ENCODE measurements at regions not wholly inside any gene's neighbourhood (a gene's known extent, or its start where the extent isn't known, plus 50 kb on each side); places are given as distances from the start of the nearest gene placed in this dataset.

DNA sequence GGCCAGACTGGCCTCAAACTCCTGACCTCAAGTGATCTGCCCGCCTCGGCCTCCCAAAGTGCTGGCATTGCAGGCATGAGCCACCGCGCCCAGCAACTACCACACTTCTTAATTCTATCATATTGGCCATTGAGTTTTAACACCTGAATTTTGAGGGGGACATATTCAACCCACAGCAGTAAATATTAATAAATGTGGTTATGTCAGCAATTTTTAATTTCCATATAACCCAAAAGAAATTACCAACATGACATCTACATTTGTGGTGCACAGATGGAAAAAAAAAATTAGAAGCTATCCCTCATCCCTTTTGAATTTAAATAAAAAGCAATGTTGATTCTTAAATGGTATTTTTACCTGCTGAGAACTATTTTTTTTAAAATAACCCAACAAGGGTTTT, 88.7 kb downstream of the SLITRK6 start:
- Histone ChIP-seq H3K9ac (ENCODE audit: low read depth, low read length) (no peak overlapping the region), H3K79me2 (ENCODE audit: insufficient read depth, low read length) (no peaks in the 10 kb centered on the region), H2AFZ (ENCODE audit: low read depth, low read length) (no peak overlapping the region), H3K4me1 (ENCODE audit: insufficient read depth, low read length) (no peaks in the 10 kb centered on the region), H3K4me2 (ENCODE audit: insufficient read depth, low read length) (no peak overlapping the region), H3K36me3 (ENCODE audit: insufficient read depth, low read length) (no peaks in the 10 kb centered on the region), H3K9me3 (ENCODE audit: insufficient read depth, low read length, severe bottlenecking) (no peaks in the 10 kb centered on the region), H4K20me1 (ENCODE audit: insufficient read depth, low read length) (no peaks in the 10 kb centered on the region), H3K27ac (ENCODE audit: low read length) (no peak overlapping the region), H3K4me3 (ENCODE audit: low read depth in 1 of 2, low read length in 2 of 2) (no peak overlapping the region), H3K27me3 (ENCODE audit: insufficient read depth, low read length, poor library complexity) (no peaks in the 10 kb centered on the region)
- DNase-seq (no peak), ATAC-seq (ENCODE audit: insufficient read depth, low read depth) (no peak)
- TF ChIP-seq EZH2 (IDR thresholded peaks at IDR 0.05; ENCODE audit: borderline replicate concordance, low read depth, low read length, severe bottlenecking): no peak
- TF ChIP-seq, protein P1, sequence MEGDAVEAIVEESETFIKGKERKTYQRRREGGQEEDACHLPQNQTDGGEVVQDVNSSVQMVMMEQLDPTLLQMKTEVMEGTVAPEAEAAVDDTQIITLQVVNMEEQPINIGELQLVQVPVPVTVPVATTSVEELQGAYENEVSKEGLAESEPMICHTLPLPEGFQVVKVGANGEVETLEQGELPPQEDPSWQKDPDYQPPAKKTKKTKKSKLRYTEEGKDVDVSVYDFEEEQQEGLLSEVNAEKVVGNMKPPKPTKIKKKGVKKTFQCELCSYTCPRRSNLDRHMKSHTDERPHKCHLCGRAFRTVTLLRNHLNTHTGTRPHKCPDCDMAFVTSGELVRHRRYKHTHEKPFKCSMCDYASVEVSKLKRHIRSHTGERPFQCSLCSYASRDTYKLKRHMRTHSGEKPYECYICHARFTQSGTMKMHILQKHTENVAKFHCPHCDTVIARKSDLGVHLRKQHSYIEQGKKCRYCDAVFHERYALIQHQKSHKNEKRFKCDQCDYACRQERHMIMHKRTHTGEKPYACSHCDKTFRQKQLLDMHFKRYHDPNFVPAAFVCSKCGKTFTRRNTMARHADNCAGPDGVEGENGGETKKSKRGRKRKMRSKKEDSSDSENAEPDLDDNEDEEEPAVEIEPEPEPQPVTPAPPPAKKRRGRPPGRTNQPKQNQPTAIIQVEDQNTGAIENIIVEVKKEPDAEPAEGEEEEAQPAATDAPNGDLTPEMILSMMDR (IDR thresholded peaks at IDR 0.05; ENCODE audit: borderline replicate concordance, extremely low read depth, low read length, poor library complexity, severe bottlenecking): no peak

DNA sequence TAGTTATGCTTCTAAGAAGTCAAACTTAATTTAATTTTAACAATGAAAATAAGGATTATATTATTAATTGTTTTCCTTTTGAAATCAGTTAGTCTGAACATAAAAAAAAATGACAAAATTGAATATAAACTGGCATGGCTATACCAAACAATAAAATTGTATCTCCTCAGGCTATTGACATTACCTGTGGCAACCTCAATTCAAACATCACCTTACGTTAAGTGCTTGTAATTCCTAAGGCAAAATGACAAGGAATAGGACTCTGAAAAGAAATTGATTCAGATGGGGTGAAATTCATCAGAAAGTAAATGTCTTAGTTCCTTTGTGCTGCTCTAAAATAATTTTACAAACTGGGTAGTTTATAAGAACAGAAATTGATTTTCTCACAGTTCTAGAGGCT, 89.5 kb downstream of the SLITRK6 start:
- H3K27ac ChIP-seq (ENCODE audit: low read length): no peak overlapping the region
- H3K4me1 ChIP-seq (ENCODE audit: insufficient read depth, low read length): no peaks in the 10 kb centered on the region
- H3K4me3 ChIP-seq (ENCODE audit: low read depth in 1 of 2, low read length in 2 of 2): no peak overlapping the region
- no peak overlapping the region for H2AFZ ChIP-seq (ENCODE audit: low read depth, low read length)
- no peaks in the 10 kb centered on the region for H4K20me1 ChIP-seq (ENCODE audit: insufficient read depth, low read length)
- no peak for TF ChIP-seq EZH2 (IDR thresholded peaks at IDR 0.05; ENCODE audit: borderline replicate concordance, low read depth, low read length, severe bottlenecking)
- TF ChIP-seq, protein P1 (IDR thresholded peaks at IDR 0.05; ENCODE audit: borderline replicate concordance, extremely low read depth, low read length, poor library complexity, severe bottlenecking): no peak
- no peaks in the 10 kb centered on the region for H3K9me3 ChIP-seq (ENCODE audit: insufficient read depth, low read length, severe bottlenecking)
- H3K27me3 ChIP-seq (ENCODE audit: insufficient read depth, low read length, poor library complexity): no peaks in the 10 kb centered on the region
- no peak overlapping the region for H3K4me2 ChIP-seq (ENCODE audit: insufficient read depth, low read length)
- no peak overlapping the region for H3K9ac ChIP-seq (ENCODE audit: low read depth, low read length)
- DNase-seq: no peak
- H3K36me3 ChIP-seq (ENCODE audit: insufficient read depth, low read length): no peaks in the 10 kb centered on the region
- no peak for ATAC-seq (ENCODE audit: insufficient read depth, low read depth)
- no peaks in the 10 kb centered on the region for H3K79me2 ChIP-seq (ENCODE audit: insufficient read depth, low read length)

DNA sequence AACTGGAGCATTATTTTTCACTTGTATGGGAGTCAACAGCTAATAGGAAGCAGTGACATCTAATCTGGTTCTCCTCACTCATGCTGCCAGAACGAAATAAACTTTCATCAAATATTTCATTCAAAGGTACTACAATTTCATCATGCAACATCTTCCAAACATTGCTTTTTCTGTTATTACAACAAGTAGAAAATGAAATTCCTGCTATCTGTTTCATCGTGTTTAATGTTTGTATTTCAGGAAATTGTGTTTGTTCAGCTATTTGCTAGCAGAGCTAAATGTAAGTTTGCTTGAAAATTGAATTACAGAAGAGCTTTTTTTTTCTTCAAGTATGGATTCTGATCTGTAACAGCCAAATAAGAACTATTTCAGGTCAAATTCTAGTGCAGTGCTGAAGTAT, 90.1 kb downstream of the SLITRK6 start:
- Histone ChIP-seq H3K27ac (ENCODE audit: low read length) (no peak overlapping the region), H3K27me3 (ENCODE audit: insufficient read depth, low read length, poor library complexity) (no peaks in the 10 kb centered on the region), H3K79me2 (ENCODE audit: insufficient read depth, low read length) (no peaks in the 10 kb centered on the region), H3K36me3 (ENCODE audit: insufficient read depth, low read length) (no peaks in the 10 kb centered on the region), H3K4me1 (ENCODE audit: insufficient read depth, low read length) (no peaks in the 10 kb centered on the region), H2AFZ (ENCODE audit: low read depth, low read length) (no peak overlapping the region), H3K4me3 (ENCODE audit: low read depth in 1 of 2, low read length in 2 of 2) (no peak overlapping the region), H3K4me2 (ENCODE audit: insufficient read depth, low read length) (no peak overlapping the region), H3K9ac (ENCODE audit: low read depth, low read length) (no peak overlapping the region), H4K20me1 (ENCODE audit: insufficient read depth, low read length) (no peaks in the 10 kb centered on the region), H3K9me3 (ENCODE audit: insufficient read depth, low read length, severe bottlenecking) (no peaks in the 10 kb centered on the region)
- ATAC-seq (ENCODE audit: insufficient read depth, low read depth) (no peak), DNase-seq (no peak)
- no peak for TF ChIP-seq EZH2 (IDR thresholded peaks at IDR 0.05; ENCODE audit: borderline replicate concordance, low read depth, low read length, severe bottlenecking)
- TF ChIP-seq, protein P1 (IDR thresholded peaks at IDR 0.05; ENCODE audit: borderline replicate concordance, extremely low read depth, low read length, poor library complexity, severe bottlenecking): no peak

DNA sequence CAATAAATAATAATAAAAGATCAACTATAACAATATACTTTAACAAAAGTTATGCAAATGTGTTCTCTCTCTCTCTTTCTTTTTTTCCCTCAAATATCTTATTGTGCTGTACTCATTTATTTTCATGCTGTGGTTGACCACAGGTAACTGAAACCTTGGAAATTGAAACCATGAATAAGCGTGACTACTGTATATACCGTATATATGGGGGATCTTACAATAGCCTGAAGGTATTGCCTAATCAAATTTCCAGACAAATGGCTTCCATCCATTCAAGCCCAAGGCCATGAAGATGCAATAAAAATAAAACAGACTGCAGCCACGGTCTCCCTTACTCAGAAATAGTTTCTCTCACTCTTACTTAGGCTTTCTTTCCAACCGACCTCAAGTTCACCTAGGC, 98.3 kb downstream of the SLITRK6 start:
- no peak for ATAC-seq (ENCODE audit: insufficient read depth, low read depth)
- no peaks in the 10 kb centered on the region for H3K27me3 ChIP-seq (ENCODE audit: insufficient read depth, low read length, poor library complexity)
- H3K9me3 ChIP-seq (ENCODE audit: insufficient read depth, low read length, severe bottlenecking): no peaks in the 10 kb centered on the region
- H3K9ac ChIP-seq (ENCODE audit: low read depth, low read length): no peak overlapping the region
- TF ChIP-seq, protein P1 (IDR thresholded peaks at IDR 0.05; ENCODE audit: borderline replicate concordance, extremely low read depth, low read length, poor library complexity, severe bottlenecking): no peak
- no peak for TF ChIP-seq EZH2 (IDR thresholded peaks at IDR 0.05; ENCODE audit: borderline replicate concordance, low read depth, low read length, severe bottlenecking)
- H3K4me3 ChIP-seq (ENCODE audit: low read depth in 1 of 2, low read length in 2 of 2): no peak overlapping the region
- no peak overlapping the region for H3K4me2 ChIP-seq (ENCODE audit: insufficient read depth, low read length)
- H3K4me1 ChIP-seq (ENCODE audit: insufficient read depth, low read length): no peaks in the 10 kb centered on the region
- H3K27ac ChIP-seq (ENCODE audit: low read length): no peak overlapping the region
- no peaks in the 10 kb centered on the region for H3K36me3 ChIP-seq (ENCODE audit: insufficient read depth, low read length)
- H3K79me2 ChIP-seq (ENCODE audit: insufficient read depth, low read length): no peaks in the 10 kb centered on the region
- H4K20me1 ChIP-seq (ENCODE audit: insufficient read depth, low read length): no peaks in the 10 kb centered on the region
- no peak for DNase-seq
- no peak overlapping the region for H2AFZ ChIP-seq (ENCODE audit: low read depth, low read length)
